ENCODE measurements at regions not wholly inside any gene's neighbourhood (a gene's known extent, or its start where the extent isn't known, plus 50 kb on each side); places are given as distances from the start of the nearest gene placed in this dataset.

GRCh38 chr6:56407883-56408410, 160.6 kb upstream of the COL21A1 start:
- Histone ChIP-seq H3K4me3 (ENCODE audit: low read depth, low read length) (no peak overlapping the region), H3K36me3 (ENCODE audit: control insufficient read depth, insufficient read depth, low read length) (no peaks in the 10 kb centered on the region), H3K27me3 (ENCODE audit: control insufficient read depth, insufficient read depth, low read length) (no peaks in the 10 kb centered on the region)
- no peak for DNase-seq (ENCODE audit: low read depth)
- no peak for TF ChIP-seq CTCF (IDR thresholded peaks at IDR 0.05; ENCODE audit: insufficient read depth, low read length, poor library complexity, severe bottlenecking)

- Histone ChIP-seq H3K36me3 (ENCODE audit: control insufficient read depth, insufficient read depth, low read length) (no peaks in the 10 kb centered on the region), H3K4me3 (ENCODE audit: low read depth, low read length) (no peak overlapping the region), H3K27me3 (ENCODE audit: control insufficient read depth, insufficient read depth, low read length) (no peaks in the 10 kb centered on the region)
- DNase-seq (ENCODE audit: low read depth): no peak
- TF ChIP-seq CTCF (IDR thresholded peaks at IDR 0.05; ENCODE audit: insufficient read depth, low read length, poor library complexity, severe bottlenecking): no peak
These were observed 159.2 kb upstream of the COL21A1 start for GRCh38 chr6:56406276-56407269.

GRCh38 chr6:56404599-56404998, 157.2 kb upstream of the COL21A1 start:
- TF ChIP-seq CTCF (IDR thresholded peaks at IDR 0.05; ENCODE audit: insufficient read depth, low read length, poor library complexity, severe bottlenecking): no peak
- no peak for DNase-seq (ENCODE audit: low read depth)
- Histone ChIP-seq H3K36me3 (ENCODE audit: control insufficient read depth, insufficient read depth, low read length) (no peaks in the 10 kb centered on the region), H3K27me3 (ENCODE audit: control insufficient read depth, insufficient read depth, low read length) (no peaks in the 10 kb centered on the region), H3K4me3 (ENCODE audit: low read depth, low read length) (no peak overlapping the region)

GRCh38 chr6:56403745-56404144, 156.4 kb upstream of the COL21A1 start:
- no peak for DNase-seq (ENCODE audit: low read depth)
- Histone ChIP-seq H3K36me3 (ENCODE audit: control insufficient read depth, insufficient read depth, low read length) (no peaks in the 10 kb centered on the region), H3K4me3 (ENCODE audit: low read depth, low read length) (no peak overlapping the region), H3K27me3 (ENCODE audit: control insufficient read depth, insufficient read depth, low read length) (no peaks in the 10 kb centered on the region)
- no peak for TF ChIP-seq CTCF (IDR thresholded peaks at IDR 0.05; ENCODE audit: insufficient read depth, low read length, poor library complexity, severe bottlenecking)

- no peak for TF ChIP-seq CTCF (IDR thresholded peaks at IDR 0.05; ENCODE audit: insufficient read depth, low read length, poor library complexity, severe bottlenecking)
These were observed 154.2 kb upstream of the COL21A1 start for GRCh38 chr6:56401477-56402070.

More at GRCh38 chr6:56401477-56402070, 154.2 kb upstream of the COL21A1 start:
- Histone ChIP-seq H3K36me3 (ENCODE audit: control insufficient read depth, insufficient read depth, low read length) (no peaks in the 10 kb centered on the region), H3K4me3 (ENCODE audit: low read depth, low read length) (no peak overlapping the region), H3K27me3 (ENCODE audit: control insufficient read depth, insufficient read depth, low read length) (no peaks in the 10 kb centered on the region)
- no peak for DNase-seq (ENCODE audit: low read depth)
